ENCODE measurements at regions not wholly inside any gene's neighbourhood (a gene's known extent, or its start where the extent isn't known, plus 50 kb on each side); places are given as distances from the start of the nearest gene placed in this dataset.

GRCh38 chr20:57879437-57879778 is 169.6 kb upstream of the PMEPA1 start:
- TF ChIP-seq POLR2A (IDR thresholded peaks at IDR 0.05; ENCODE audit: extremely low read depth, insufficient read length), result no peak
- TF ChIP-seq CTCF (IDR thresholded peaks at IDR 0.05; ENCODE audit: low read depth, low read length), result no peak

All from NB4 (cell line).